Hepatic stellate cell (primary cell): ENCODE measurements at regions not wholly inside any gene's neighbourhood (a gene's known extent, or its start where the extent isn't known, plus 50 kb on each side); places are given as distances from the start of the nearest gene placed in this dataset.

Experiments used
- DNase-seq: peaks from one replicate; pipeline ENCODE4 v3.0.0; 2011; ENCODE audit warnings: low spot score

GRCh38 chr11:91459840-91460239 is 764.8 kb upstream of the FAT3 start:
- no peak for DNase-seq

- DNase-seq = no peak
Measured at GRCh38 chr11:91446267-91446666, 778.4 kb upstream of the FAT3 start.

GRCh38 chr11:91435694-91436395 is 788.8 kb upstream of the FAT3 start:
- DNase-seq = no peak

DNA sequence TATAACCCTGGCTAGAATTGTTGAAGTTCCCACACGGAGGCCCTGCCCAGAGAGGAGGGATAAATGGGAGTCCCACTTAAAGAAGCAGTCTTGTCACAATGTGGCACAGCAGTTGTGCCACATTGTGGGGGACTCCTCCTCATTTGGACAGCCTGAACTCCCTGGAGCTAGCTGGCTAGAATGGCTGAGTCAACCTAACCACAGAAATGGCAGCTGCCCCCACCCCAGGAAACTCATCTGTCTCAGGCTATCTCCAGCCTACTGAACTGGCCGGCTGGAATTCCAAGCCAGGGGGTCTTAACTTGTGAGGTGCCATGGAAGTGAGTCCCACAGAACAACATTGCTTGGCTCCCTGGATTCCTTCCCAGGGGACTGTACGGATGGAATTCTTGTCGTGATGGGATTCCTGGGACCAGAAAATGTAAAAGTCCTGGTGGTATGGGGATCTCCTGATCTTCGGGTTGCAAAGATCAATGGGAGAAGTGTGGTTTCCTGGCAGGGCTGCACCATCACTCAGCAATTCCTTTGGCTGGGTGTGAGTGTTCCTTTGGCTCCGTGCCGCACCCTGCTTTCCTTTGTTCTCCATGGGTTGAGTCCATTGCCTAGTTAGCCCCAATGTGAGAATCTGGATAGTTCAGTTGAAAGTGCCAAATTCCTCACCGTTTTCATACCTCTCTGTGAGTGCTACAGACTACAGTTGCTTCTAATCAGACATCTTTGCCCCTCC is 791.2 kb upstream of the FAT3 start:
- no peak for DNase-seq

- no peak for DNase-seq
Measured at GRCh38 chr11:91421641-91422040, 803.0 kb upstream of the FAT3 start.

- no peak for DNase-seq
Measured at GRCh38 chr11:91407842-91408241, 816.8 kb upstream of the FAT3 start.

GRCh38 chr11:91406009-91406408 is 818.6 kb upstream of the FAT3 start:
- no peak for DNase-seq

DNA sequence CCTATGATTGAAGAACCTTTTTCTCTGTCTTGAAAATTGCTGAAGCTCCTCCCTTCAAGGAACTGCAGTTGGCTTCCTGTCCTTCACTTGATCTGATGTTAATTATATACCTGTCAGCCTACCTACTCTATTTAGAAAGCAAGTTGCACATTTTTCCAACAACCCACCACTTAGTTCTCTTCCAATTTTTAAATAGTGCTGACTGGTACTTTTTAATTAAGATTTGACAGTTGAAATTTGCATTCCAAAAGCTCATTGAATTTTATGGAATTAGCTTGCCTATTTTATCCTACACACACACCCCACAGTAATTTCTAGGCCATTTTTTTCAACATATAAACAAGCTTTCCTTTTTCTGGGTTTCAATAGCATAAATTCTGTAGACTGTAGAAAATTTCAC is 820.3 kb upstream of the FAT3 start:
- no peak for DNase-seq

DNA sequence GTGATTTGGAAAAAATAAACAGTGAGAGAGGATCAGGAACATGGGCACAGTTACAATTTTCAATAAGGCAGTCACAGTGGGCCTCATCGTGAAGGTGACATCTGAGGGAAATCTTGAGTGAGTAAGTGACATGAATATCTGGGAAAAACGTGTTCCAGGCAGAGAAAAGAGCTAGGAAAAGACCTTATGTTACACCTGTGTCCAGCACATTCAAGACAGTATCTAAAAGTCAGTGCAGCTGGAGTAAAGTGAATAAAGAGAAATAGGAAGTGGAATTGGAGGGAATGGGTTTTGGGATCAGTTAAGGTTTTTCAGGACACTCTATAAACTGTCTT is 827.5 kb upstream of the FAT3 start:
- DNase-seq = no peak

DNA sequence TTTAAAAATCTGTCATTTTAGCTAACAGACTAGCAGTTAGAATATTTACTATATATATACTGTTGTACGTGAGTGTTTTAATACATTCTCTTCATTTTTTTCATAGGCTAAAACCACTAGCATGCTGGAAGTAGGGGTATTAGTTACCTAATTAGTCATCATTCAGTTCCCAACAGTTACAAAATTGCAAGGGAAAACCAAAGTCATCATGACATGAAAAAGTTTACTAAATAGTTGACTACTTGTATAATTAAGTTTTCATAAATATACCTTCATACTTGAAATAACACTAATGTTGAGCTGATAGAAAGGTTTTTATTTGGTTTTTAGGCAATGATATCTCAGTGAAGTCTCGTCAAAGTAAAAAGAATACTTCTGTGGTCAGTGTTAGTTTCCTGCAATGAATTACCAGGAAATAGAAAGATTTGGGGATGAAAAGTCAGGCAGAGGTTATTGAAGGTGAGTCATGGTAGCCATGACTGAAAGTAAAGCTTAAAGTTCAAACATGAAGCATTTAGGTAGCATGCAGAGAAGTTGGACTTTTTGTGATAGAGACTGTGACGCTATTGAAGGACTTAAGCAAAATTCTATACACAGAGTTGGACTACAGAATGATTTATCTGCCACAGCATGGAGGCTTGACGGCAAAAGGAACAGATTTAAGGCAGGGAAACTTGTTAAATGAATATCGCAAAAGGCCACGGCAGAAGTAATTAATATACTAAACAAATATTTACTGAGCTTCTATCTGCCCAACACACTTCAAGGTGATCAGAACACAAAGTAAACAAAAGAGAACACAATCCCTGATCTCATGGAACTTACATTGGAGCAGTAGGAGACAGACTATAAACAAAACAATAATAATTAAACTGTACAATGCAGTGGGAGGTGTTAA is 828.1 kb upstream of the FAT3 start:
- no peak for DNase-seq

- no peak for DNase-seq
Measured at GRCh38 chr11:91394727-91395414, 829.7 kb upstream of the FAT3 start.

DNA sequence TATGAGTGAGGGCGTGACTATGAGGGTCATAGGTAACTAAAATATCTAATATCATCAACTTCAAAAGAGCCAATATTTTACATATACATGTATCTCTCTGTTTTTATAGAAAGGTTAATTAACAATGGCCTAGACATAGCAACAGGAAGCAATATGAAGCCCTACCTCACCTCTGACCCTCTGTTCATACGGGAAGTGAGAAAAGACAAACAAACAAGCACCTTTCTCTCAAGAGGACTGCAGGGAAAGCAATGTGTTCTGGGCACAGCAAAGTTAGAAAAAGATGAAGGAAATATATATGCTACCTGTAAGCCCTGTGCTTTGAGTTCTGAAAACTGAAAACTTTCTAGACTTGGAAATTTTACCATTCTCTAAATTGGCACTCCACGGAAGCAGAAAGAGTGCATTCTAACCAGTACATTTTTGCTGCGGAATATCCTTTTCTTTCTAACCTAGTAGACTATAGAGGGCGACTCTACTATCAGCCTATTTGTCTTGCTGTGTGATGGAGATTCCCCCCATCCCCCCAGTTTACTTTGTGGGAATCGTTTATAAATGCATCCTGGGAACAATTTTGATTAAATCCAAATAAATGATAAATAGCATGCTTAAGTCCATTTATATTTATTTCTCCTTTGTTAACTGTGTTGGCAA is 830.4 kb upstream of the FAT3 start:
- no peak for DNase-seq

DNA sequence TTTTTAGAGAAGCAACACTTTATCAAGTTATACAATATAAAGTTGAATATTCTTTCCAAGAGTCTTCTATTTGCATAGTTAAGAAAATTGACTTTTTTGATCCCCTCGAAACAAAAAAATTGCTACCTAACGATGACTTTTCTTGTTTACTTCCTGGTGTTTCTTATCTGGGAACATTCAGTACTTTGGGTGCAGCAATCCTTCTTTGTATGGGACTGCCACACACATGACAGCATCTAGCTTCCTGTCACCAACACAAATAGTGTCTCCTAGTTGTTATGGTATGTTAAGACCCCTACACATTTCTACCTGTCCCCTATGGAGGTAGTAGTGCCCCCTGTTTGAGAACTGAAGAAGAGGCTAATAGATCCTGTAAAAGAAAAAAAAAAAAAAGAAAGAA is 841.7 kb upstream of the FAT3 start:
- no peak for DNase-seq

DNA sequence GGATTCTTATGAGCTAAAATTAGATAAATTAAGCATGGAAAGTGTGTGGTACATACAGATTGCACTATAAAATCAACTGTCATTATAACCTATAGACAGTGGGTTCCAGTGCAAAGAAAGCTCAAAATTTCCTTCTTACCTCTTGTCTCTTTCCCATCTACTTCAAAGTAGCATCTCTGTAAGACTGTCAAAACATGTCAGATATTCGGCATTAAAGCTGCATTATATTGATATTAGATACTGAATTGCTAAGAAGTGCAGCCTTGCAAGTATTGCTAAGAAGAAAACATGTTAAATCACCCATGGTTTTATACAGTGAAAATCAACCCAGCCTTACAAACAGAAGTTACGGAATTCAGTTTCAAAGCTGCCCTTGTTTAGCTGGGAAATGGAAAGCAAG is 849.8 kb upstream of the FAT3 start:
- DNase-seq = no peak

DNA sequence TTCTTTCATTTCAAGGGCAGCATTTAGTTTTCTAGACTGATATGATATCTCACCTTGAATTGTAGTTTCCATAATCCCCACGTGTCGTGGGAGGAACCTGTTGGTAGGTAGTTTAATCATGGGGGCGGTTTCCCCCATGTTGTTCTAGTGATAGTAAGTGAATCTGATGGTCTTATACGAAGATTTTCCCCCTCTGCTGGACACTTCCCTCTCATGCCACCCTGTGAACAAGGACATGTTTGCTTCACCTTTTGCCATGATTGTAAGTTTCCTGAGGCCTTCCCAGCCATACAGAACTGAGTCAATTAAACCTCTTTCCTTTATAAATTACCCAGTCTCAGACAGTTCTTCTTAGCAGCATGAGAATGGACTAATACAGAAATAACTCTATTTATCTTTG is 851.1 kb upstream of the FAT3 start:
- no peak for DNase-seq

- DNase-seq = no peak
Measured at GRCh38 chr11:91366816-91367215, 857.8 kb upstream of the FAT3 start.

DNA sequence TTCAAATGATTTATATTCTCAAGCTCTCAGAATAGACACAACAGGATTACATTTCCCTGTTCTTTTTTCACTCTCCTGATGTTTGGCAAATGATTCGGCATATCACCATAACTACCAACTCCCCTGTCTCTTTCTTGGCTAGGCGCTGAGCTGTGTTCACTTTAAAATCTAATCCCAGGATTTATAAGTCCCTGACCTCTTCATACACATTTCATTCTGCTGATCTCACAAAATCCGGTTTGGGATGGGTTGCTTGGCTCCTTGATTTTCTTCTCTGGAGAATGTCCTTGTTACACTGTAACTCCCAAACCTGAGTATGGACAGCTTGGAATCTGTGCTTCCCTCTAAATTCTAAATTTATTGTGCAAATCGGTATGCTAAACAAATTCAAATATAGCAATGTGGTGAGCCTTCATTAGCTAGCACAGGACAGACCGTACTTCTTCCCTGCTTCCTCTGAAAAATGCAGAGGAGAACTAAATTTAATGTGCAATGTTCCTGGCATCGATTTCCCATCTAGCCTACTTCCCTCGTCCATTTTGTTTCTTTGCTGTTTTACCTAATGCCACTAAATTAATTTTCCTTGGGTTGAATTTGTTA is 858.5 kb upstream of the FAT3 start:
- no peak for DNase-seq

DNA sequence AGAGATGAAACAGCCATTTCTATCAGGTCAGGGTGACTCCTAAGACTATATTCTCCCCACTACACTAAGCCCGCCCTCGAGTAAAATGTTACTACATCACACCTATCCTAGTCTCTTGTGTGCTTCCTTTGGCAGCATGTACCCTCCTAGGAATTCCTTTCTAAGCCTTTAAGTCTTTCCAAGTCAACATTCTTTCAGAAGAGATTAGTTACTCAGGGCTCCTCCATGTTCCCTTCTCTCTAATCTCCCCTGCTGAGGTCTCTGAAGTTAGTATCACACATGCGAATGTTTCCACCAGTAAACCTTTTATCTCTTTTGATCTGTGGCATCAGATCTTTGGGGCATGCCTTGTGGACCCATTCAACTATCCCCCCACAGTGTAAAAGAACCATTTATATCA is 873.7 kb upstream of the FAT3 start:
- DNase-seq = no peak

GRCh38 chr11:91326751-91327150 is 897.9 kb upstream of the FAT3 start:
- no peak for DNase-seq

- no peak for DNase-seq
Measured at GRCh38 chr11:91326280-91326679, 898.3 kb upstream of the FAT3 start.

DNA sequence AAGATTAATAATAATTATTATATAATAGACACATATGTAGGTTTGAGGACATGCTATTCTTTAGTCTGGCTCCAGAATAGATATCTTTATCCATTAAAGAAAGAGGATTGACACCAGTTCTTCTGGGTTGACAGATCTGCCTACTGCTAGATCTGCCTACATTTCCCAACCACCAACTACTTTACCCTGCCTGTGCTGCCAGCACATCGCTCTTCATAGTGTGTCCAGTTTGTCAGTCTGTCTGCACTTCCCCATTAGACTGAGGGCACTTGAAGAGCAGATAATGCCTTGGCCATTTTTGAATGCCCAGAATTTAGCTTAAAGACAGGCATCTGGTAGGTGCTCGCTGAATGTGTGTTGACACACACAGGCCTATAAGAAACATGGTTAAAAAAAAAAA is 910.1 kb upstream of the FAT3 start:
- DNase-seq = no peak

- DNase-seq = no peak
Measured at GRCh38 chr11:91312541-91312940, 912.1 kb upstream of the FAT3 start.
